ENCODE measurements at regions not wholly inside any gene's neighbourhood (a gene's known extent, or its start where the extent isn't known, plus 50 kb on each side); places are given as distances from the start of the nearest gene placed in this dataset.

GRCh38 chr14:84792722-84793410 lies 737.1 kb upstream of the FLRT2 start:
- DNase-seq (ENCODE audit: low spot score), result no peak
- Histone ChIP-seq H3K4me3 (no peak overlapping the region), H3K36me3 (no peaks in the 10 kb centered on the region), H3K27ac (no peak overlapping the region), H3K27me3 (replicated peaks; ENCODE audit: insufficient read depth) (no peaks in the 10 kb centered on the region), H3K9me3 (no peaks in the 10 kb centered on the region), H3K4me1 (replicated peaks) (no peaks in the 10 kb centered on the region)
- WGBS, result 86% methylated on average over 4 of the region's 4 CpGs
- TF ChIP-seq CTCF (IDR thresholded peaks at IDR 0.05) (no peak), POLR2AphosphoS5 (IDR thresholded peaks at IDR 0.05) (no peak), POLR2A (IDR thresholded peaks at IDR 0.05) (no peak)
- intact Hi-C loops (cut with DNase I), result no loop called here

- Histone ChIP-seq H3K4me3 (no peak overlapping the region), H3K4me1 (replicated peaks) (no peaks in the 10 kb centered on the region), H3K27me3 (replicated peaks; ENCODE audit: insufficient read depth) (no peaks in the 10 kb centered on the region), H3K36me3 (no peaks in the 10 kb centered on the region), H3K9me3 (no peaks in the 10 kb centered on the region), H3K27ac (no peak overlapping the region)
- DNase-seq (ENCODE audit: low spot score), result no peak
- intact Hi-C loops (cut with DNase I), result no loop called here
- WGBS, result 79% methylated on average over 3 of the region's 3 CpGs
- no peak for TF ChIP-seq POLR2A (IDR thresholded peaks at IDR 0.05)
- TF ChIP-seq POLR2AphosphoS5 (IDR thresholded peaks at IDR 0.05), result no peak
- TF ChIP-seq CTCF (IDR thresholded peaks at IDR 0.05), result no peak
Observed at GRCh38 chr14:84797326-84797725, 732.6 kb upstream of the FLRT2 start.

- Histone ChIP-seq H3K27ac (no peak overlapping the region), H3K4me1 (replicated peaks) (no peaks in the 10 kb centered on the region), H3K4me3 (no peak overlapping the region), H3K27me3 (replicated peaks; ENCODE audit: insufficient read depth) (no peaks in the 10 kb centered on the region), H3K36me3 (no peaks in the 10 kb centered on the region), H3K9me3 (no peaks in the 10 kb centered on the region)
- 24% methylated on average over 1 of the region's 1 CpG for WGBS
- TF ChIP-seq POLR2AphosphoS5 (IDR thresholded peaks at IDR 0.05) (no peak), CTCF (IDR thresholded peaks at IDR 0.05) (no peak), POLR2A (IDR thresholded peaks at IDR 0.05) (no peak)
- DNase-seq (ENCODE audit: low spot score), result no peak
- intact Hi-C loops (cut with DNase I), result no loop called here
Observed at GRCh38 chr14:84804468-84804867, 725.5 kb upstream of the FLRT2 start.

- intact Hi-C loops (cut with DNase I), result no loop called here
- Histone ChIP-seq H3K27ac (no peak overlapping the region), H3K9me3 (no peaks in the 10 kb centered on the region), H3K4me3 (no peak overlapping the region), H3K4me1 (replicated peaks) (no peaks in the 10 kb centered on the region), H3K27me3 (replicated peaks; ENCODE audit: insufficient read depth) (no peaks in the 10 kb centered on the region), H3K36me3 (no peaks in the 10 kb centered on the region)
- WGBS, result 68% methylated on average over 1 of the region's 1 CpG
- TF ChIP-seq CTCF (IDR thresholded peaks at IDR 0.05) (no peak), POLR2AphosphoS5 (IDR thresholded peaks at IDR 0.05) (no peak), POLR2A (IDR thresholded peaks at IDR 0.05) (no peak)
- DNase-seq (ENCODE audit: low spot score), result no peak
Observed at GRCh38 chr14:84804895-84805294, 725.0 kb upstream of the FLRT2 start.

GRCh38 chr14:84806181-84806580 lies 723.8 kb upstream of the FLRT2 start:
- Histone ChIP-seq H3K4me3 (no peak overlapping the region), H3K4me1 (replicated peaks) (no peaks in the 10 kb centered on the region), H3K27me3 (replicated peaks; ENCODE audit: insufficient read depth) (no peaks in the 10 kb centered on the region), H3K9me3 (no peaks in the 10 kb centered on the region), H3K36me3 (no peaks in the 10 kb centered on the region), H3K27ac (no peak overlapping the region)
- intact Hi-C loops (cut with DNase I), result no loop called here
- DNase-seq (ENCODE audit: low spot score), result no peak
- TF ChIP-seq POLR2AphosphoS5 (IDR thresholded peaks at IDR 0.05), result no peak
- TF ChIP-seq CTCF (IDR thresholded peaks at IDR 0.05), result no peak
- TF ChIP-seq POLR2A (IDR thresholded peaks at IDR 0.05), result no peak

All from prostate gland (tissue), 2 donors.